HG03139 (cell line): ENCODE measurements at regions not wholly inside any gene's neighbourhood (a gene's known extent, or its start where the extent isn't known, plus 50 kb on each side); places are given as distances from the start of the nearest gene placed in this dataset.

Source experiments
- ATAC-seq: cut with Tn5 transposase; IDR thresholded peaks from one replicate; pipeline ENCODE4 v1.9.1; 2021; ENCODE audit not compliant: unreplicated experiment

DNA sequence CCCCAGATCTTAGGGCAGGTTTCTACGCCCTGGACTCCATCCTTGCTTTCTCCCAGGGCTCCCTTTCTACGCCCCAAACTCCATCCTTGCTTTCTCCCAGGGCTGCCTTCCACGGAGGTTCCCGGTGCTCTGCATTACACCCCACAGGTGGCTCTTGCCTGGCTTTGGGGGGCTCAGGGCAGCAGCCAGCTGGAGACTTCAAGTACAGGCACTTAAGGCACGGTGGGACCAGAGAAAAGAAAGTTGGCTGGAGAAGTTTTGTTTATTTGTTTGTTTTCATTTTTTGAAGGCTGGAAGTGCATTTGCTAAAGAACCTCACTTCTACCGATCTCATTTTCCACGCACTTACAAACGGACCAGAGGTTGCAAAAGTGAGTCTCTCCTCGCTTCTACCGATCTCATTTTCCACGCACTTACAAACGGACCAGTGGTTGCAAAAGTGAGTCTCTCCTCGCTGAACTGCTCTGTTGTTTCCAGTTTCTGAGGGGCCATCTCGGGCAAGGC is 103.8 kb upstream of the MED13L start:
- no peak for ATAC-seq

GRCh38 chr12:116381744-116382685 is 104.5 kb upstream of the MED13L start:
- no peak for ATAC-seq

GRCh38 chr12:116382686-116383530 is 105.4 kb upstream of the MED13L start:
- ATAC-seq, result no peak

DNA sequence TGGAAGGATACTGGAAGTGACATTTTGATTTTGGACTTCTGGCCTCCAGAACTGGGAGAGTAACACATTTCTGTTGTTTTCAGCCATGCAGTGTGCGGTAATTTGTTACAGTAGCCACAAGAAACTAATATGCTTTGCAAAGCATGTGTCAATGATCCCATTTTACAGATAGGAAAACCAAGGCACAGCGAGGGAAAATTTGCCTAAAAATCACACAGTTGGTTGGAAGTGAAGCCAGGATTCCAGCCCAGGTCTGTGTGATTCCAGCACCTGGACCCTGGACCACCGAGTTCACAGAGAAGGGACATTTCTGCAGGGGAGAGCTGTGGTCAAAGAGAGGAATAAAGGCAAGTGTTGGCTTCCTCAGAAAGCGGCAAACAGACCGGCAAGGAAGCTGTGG is 106.7 kb upstream of the MED13L start:
- ATAC-seq, result no peak

GRCh38 chr12:116384691-116385485 is 107.4 kb upstream of the MED13L start:
- no peak for ATAC-seq

GRCh38 chr12:116385486-116386217 is 108.2 kb upstream of the MED13L start:
- ATAC-seq, result no peak

DNA sequence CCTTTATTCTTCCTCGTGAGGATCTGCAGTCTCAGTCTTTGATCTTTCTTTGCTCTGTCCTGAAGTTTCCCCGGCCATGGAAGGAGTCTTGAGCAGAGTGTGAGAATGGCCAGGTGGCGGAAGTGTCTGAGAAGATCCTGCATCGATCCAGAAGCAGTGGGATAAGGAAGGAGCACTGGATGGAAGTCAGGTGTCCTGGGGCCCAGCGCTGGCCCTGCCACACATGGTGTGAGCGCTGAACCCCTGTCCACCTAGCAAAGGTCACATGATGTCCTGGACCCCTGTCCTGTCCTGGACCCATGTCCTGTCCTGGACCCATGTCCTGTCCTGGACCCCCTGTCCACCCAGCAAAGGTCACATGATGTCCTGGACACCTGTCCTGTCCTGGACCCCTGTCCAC is 111.8 kb upstream of the MED13L start:
- ATAC-seq, result no peak

DNA sequence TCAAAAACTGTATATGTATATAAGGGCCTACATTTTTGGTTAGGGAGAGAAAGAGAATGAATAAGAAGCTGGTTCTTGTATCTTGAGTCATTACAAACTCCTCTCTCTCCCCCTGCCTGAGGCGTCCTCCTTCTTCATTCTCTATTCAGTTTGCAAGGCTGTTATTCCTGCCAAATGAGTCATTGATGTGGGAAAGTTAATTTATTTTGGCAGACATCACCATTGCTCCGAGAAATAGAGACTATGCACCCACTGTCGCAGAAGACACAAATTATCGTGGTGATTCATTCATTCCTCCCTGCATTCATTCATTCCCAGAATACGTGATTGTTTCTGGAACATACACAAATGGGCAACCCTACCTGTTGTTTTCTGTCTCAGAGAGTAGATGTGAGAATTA is 112.5 kb upstream of the MED13L start:
- ATAC-seq, result no peak

- no peak for ATAC-seq
Observed at GRCh38 chr12:116390401-116391335, 113.2 kb upstream of the MED13L start.

- no peak for ATAC-seq
Observed at GRCh38 chr12:116391501-116391900, 114.0 kb upstream of the MED13L start.

DNA sequence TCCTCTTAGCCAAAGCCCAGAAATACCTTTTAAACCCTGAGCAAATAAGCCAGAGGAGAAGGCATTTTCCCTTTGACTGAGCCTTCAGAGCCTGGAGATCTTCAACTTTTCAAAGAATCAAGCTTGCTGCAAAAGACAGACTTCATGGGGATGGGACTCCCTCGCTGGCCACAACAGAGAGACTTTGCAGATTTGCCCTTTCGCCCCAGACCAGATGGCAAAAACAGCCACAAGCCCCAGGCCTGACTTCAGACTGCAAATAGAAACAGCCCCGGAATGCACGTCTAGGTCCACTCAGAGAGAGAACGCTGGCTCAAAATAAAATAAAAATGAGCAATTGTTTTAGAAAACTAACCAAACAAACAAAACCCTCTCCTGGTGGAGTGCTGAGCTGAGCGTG is 114.6 kb upstream of the MED13L start:
- no peak for ATAC-seq

GRCh38 chr12:116393255-116393654 is 115.8 kb upstream of the MED13L start:
- no peak for ATAC-seq

GRCh38 chr12:116393859-116394650 is 116.6 kb upstream of the MED13L start:
- no peak for ATAC-seq

DNA sequence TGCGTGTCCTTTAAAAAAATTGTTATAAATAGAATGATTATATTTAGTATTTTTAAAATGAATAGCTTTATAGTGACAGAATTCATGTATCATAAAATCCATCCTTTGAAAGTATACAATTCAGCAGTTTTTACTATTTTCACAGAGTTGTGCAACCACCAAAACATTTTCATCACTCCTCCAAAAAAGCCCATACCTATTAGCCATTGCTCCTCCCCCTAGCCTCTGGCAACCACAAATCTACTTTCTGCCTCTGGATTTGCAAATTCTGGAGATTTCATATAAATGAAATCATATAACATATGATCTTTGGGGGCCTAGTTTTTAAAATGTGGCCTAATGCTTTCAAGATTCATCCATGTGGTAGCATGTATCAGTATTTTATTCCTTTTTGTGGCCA is 117.9 kb upstream of the MED13L start:
- no peak for ATAC-seq

DNA sequence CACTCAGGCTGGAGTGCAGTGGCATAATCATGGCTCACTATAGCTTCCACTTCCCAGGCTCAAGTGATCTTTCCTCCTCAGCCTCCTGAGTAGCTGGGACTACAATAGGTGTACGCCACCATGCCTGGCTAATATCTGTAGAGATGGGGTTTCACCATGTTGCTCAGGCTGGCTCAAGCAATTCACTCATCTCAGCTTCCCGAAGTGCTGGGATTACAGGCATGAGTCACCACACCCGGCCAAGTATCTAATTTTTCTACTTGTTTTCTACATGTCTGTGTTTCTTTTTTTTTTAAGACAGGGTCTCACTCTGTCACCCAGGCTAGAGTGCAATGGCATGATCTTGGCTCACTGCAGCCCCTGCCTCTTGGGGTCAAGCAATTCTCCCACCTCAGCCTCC is 119.7 kb upstream of the MED13L start:
- no peak for ATAC-seq

DNA sequence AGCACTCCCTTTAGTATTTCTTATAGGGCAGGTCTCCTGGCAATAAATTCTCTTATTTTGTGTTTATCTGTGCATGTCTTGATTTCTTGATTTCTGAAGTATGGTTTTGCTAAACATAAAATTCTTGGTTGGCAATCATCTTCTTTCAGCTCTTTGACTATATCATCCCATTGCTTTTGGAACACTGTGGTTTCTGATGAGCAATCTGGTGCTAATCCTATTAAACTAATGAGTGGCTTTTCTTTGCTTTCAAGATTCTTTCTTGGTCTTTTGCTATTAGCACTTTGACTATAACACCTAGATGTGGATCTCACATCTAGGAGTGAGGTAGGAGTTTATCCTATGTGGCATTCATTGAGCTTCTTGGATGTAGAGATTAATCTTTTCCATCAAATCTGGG is 120.7 kb upstream of the MED13L start:
- ATAC-seq, result no peak

GRCh38 chr12:116399055-116399454 is 121.6 kb upstream of the MED13L start:
- no peak for ATAC-seq

DNA sequence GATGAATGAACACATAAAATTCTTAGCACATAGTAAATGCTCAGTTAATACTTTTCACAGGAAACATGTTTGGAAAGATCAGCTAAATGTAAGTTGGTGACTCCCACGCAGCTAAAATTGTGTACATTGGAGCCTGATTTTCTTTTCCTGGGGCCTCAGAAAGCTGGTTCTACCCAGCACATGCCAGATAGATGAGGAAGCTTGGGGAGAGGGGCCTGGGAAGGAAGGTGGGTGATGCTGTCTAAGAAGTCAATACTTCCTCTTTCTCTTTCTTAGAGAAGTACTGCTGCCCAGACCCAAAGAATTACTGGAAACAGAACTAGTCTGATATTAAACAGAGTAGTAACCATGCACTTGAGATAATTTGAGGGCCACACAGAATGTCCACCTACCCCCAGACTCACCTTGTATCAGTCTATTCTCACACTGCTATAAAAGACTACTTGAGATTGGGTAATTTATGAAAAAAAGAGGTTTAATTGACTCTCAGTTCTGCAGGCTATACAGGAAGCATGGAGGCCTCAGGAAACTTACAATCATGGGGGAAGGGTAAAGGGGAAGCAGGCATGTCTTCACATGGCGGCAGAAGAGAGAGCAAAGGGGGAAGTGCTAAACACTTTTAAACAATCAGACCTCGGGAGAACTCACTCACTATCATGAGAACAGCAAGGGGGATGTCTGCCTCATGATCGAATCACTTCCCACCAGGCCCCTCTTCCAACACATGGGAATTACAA is 123.3 kb upstream of the MED13L start:
- ATAC-seq, result no peak
